ENCODE measurements at regions not wholly inside any gene's neighbourhood (a gene's known extent, or its start where the extent isn't known, plus 50 kb on each side); places are given as distances from the start of the nearest gene placed in this dataset.
A peak's percentile ranks its signal among the peaks of the same experiment; 100 is the strongest.

GRCh38 chr1:186620566-186621350, 59.5 kb downstream of the PTGS2 start:
- ATAC-seq (ENCODE audit: poor library complexity) = no peak
- DNase-seq = no peak
- intact Hi-C loops (cut with DNase I) = no loop called here

GRCh38 chr1:186618401-186619170, 61.6 kb downstream of the PTGS2 start:
- peak; percentile 73 for DNase-seq
- peak; percentile 91 for ATAC-seq (ENCODE audit: poor library complexity)
- intact Hi-C loops (cut with DNase I) = loop anchor here (10.0 kb wide), 1 partner anchor 186 kb away; no protein-coding TSS in a partner anchor

GRCh38 chr1:186617926-186618325, 62.3 kb downstream of the PTGS2 start:
- DNase-seq (no peak), ATAC-seq (ENCODE audit: poor library complexity) (peak; percentile 46)
- intact Hi-C loops (cut with DNase I) = loop anchor here (10.0 kb wide), 1 partner anchor 187 kb away; no protein-coding TSS in a partner anchor

- DNase-seq (no peak), ATAC-seq (ENCODE audit: poor library complexity) (no peak)
- intact Hi-C loops (cut with DNase I) = loop anchor here (10.0 kb wide), 1 partner anchor 188 kb away; no protein-coding TSS in a partner anchor
These were observed 63.7 kb downstream of the PTGS2 start for GRCh38 chr1:186616511-186616910.

- intact Hi-C loops (cut with DNase I) = loop anchor here (10.0 kb wide), 1 partner anchor 189 kb away; no protein-coding TSS in a partner anchor
- DNase-seq (no peak), ATAC-seq (ENCODE audit: poor library complexity) (no peak)
These were observed 64.9 kb downstream of the PTGS2 start for GRCh38 chr1:186615332-186615731.

GRCh38 chr1:186611156-186611555, 69.1 kb downstream of the PTGS2 start:
- no peak for DNase-seq
- ATAC-seq (ENCODE audit: poor library complexity) = no peak
- intact Hi-C loops (cut with DNase I) = loop anchor here (10.0 kb wide), 1 partner anchor 194 kb away; no protein-coding TSS in a partner anchor

- ATAC-seq (ENCODE audit: poor library complexity) = no peak
- intact Hi-C loops (cut with DNase I) = no loop called here
- no peak for DNase-seq
These were observed 71.0 kb downstream of the PTGS2 start for GRCh38 chr1:186609183-186609582.

GRCh38 chr1:186605762-186606350, 74.4 kb downstream of the PTGS2 start:
- peak; percentile 48 for DNase-seq
- intact Hi-C loops (cut with DNase I) = no loop called here
- peak; percentile 86 for ATAC-seq (ENCODE audit: poor library complexity)

- DNase-seq (no peak), ATAC-seq (ENCODE audit: poor library complexity) (no peak)
- intact Hi-C loops (cut with DNase I) = no loop called here
These were observed 84.3 kb downstream of the PTGS2 start for GRCh38 chr1:186595969-186596368.

GRCh38 chr1:186578325-186579016, 101.8 kb downstream of the PTGS2 start:
- DNase-seq = no peak
- ATAC-seq (ENCODE audit: poor library complexity) = no peak
- intact Hi-C loops (cut with DNase I) = no loop called here

- intact Hi-C loops (cut with DNase I) = no loop called here
- ATAC-seq (ENCODE audit: poor library complexity) (no peak), DNase-seq (no peak)
These were observed 102.6 kb downstream of the PTGS2 start for GRCh38 chr1:186577633-186578032.

GRCh38 chr1:186577216-186577615, 103.0 kb downstream of the PTGS2 start:
- intact Hi-C loops (cut with DNase I) = no loop called here
- DNase-seq (no peak), ATAC-seq (ENCODE audit: poor library complexity) (no peak)

GRCh38 chr1:186575348-186575747, 104.9 kb downstream of the PTGS2 start:
- no peak for DNase-seq
- no peak for ATAC-seq (ENCODE audit: poor library complexity)
- intact Hi-C loops (cut with DNase I) = no loop called here

GRCh38 chr1:186574926-186575325, 105.3 kb downstream of the PTGS2 start:
- intact Hi-C loops (cut with DNase I) = no loop called here

GRCh38 chr1:186572509-186572908, 107.7 kb downstream of the PTGS2 start:
- ATAC-seq (ENCODE audit: poor library complexity) = no peak
- no peak for DNase-seq
- intact Hi-C loops (cut with DNase I) = no loop called here

More at GRCh38 chr1:186574926-186575325, 105.3 kb downstream of the PTGS2 start:
- no peak for DNase-seq
- no peak for ATAC-seq (ENCODE audit: poor library complexity)

GRCh38 chr1:186571771-186572170, 108.5 kb downstream of the PTGS2 start:
- DNase-seq (no peak), ATAC-seq (ENCODE audit: poor library complexity) (no peak)
- intact Hi-C loops (cut with DNase I) = no loop called here

- intact Hi-C loops (cut with DNase I) = no loop called here
- DNase-seq (no peak), ATAC-seq (ENCODE audit: poor library complexity) (no peak)
These were observed 108.9 kb upstream of the PDC start for GRCh38 chr1:186569856-186570255.

- no peak for DNase-seq
- intact Hi-C loops (cut with DNase I) = no loop called here
- no peak for ATAC-seq (ENCODE audit: poor library complexity)
These were observed 107.3 kb upstream of the PDC start for GRCh38 chr1:186568221-186568620.
